H9 (cell line): ENCODE measurements at regions not wholly inside any gene's neighbourhood (a gene's known extent, or its start where the extent isn't known, plus 50 kb on each side); places are given as distances from the start of the nearest gene placed in this dataset.

Experiments used
- DNase-seq: peaks from one replicate; pipeline ENCODE4 v3.0.0-alpha.2; 2017
- H2AFZ ChIP-seq: one replicate; pipeline ENCODE4 v1.6.1; 2013; ENCODE audit warnings: mild to moderate bottlenecking, low read length, control low read depth, moderate library complexity
- H2AK5ac ChIP-seq: 2 replicates; pipeline ENCODE4 v1.6.1; 2013; ENCODE audit warnings: low read length, control low read depth, mixed read lengths; ENCODE audit not compliant: insufficient read length
- H2BK120ac ChIP-seq: one replicate; pipeline ENCODE4 v1.6.1; 2013; ENCODE audit warnings: low read depth, mild to moderate bottlenecking, low read length, control low read depth, inconsistent platforms; ENCODE audit not compliant: poor library complexity, severe bottlenecking
- H2BK12ac ChIP-seq: 2 replicates; pipeline ENCODE4 v1.6.1; 2013; ENCODE audit warnings: low read length, control low read depth, mixed read lengths, low read depth; ENCODE audit not compliant: insufficient read length
- H2BK15ac ChIP-seq: 2 replicates; pipeline ENCODE4 v1.6.1; 2013; ENCODE audit warnings: low read depth, low read length, control low read depth
- H2BK20ac ChIP-seq: one replicate; pipeline ENCODE4 v1.6.1; 2013; ENCODE audit warnings: low read depth, mild to moderate bottlenecking, low read length, control low read depth, inconsistent platforms; ENCODE audit not compliant: poor library complexity, severe bottlenecking
- H2BK5ac ChIP-seq: 2 replicates; pipeline ENCODE4 v1.6.1; 2013; ENCODE audit warnings: low read length, control low read depth, mixed read lengths; ENCODE audit not compliant: insufficient read length
- H3K14ac ChIP-seq: 2 replicates; pipeline ENCODE4 v1.6.1; 2013; ENCODE audit warnings: low read length, control low read depth; ENCODE audit not compliant: insufficient read depth
- H3K18ac ChIP-seq: 2 replicates; pipeline ENCODE4 v1.6.1; 2013; ENCODE audit warnings: low read depth, mild to moderate bottlenecking, mixed read lengths, low read length, control low read depth; ENCODE audit not compliant: insufficient read length
- H3K23ac ChIP-seq: 2 replicates; pipeline ENCODE4 v1.6.1; 2013; ENCODE audit warnings: low read length, control low read depth, mixed read lengths, low read depth; ENCODE audit not compliant: insufficient read length
- H3K23me2 ChIP-seq: 2 replicates; pipeline ENCODE4 v1.6.1; 2013; ENCODE audit warnings: low read depth, mild to moderate bottlenecking, mixed read lengths, low read length, control low read depth; ENCODE audit not compliant: insufficient read length, poor library complexity, severe bottlenecking
- H3K27ac ChIP-seq: 2 replicates; pipeline ENCODE4 v1.5.1; 2013; ENCODE audit warnings: low read length, control low read depth, mixed read lengths, low read depth; ENCODE audit not compliant: insufficient read length
- H3K27me3 ChIP-seq: 2 replicates; pipeline ENCODE4 v1.6.1; 2013; ENCODE audit warnings: low read length, control low read depth, inconsistent platforms; ENCODE audit not compliant: insufficient read depth
- H3K4ac ChIP-seq: 2 replicates; pipeline ENCODE4 v1.6.1; 2013; ENCODE audit warnings: low read depth, mild to moderate bottlenecking, control low read depth, inconsistent platforms, low read length, moderate library complexity
- H3K4me1 ChIP-seq: 2 replicates; pipeline ENCODE4 v1.6.1; 2013; ENCODE audit warnings: low read length, control low read depth, inconsistent platforms; ENCODE audit not compliant: insufficient read depth
- H3K4me2 ChIP-seq: 2 replicates; pipeline ENCODE4 v1.6.1; 2013; ENCODE audit warnings: low read length, control low read depth, mixed read lengths; ENCODE audit not compliant: insufficient read length, insufficient read depth
- H3K56ac ChIP-seq: 2 replicates; pipeline ENCODE4 v1.6.1; 2013; ENCODE audit warnings: low read depth, mild to moderate bottlenecking, mixed read lengths, low read length, control low read depth; ENCODE audit not compliant: insufficient read length
- H3K79me1 ChIP-seq: 2 replicates; pipeline ENCODE4 v1.6.1; 2013; ENCODE audit warnings: low read depth, mild to moderate bottlenecking, moderate library complexity, low read length, control low read depth, inconsistent platforms; ENCODE audit not compliant: insufficient read depth, poor library complexity, severe bottlenecking
- H3K79me2 ChIP-seq: 2 replicates; pipeline ENCODE4 v1.6.1; 2013; ENCODE audit warnings: low read length, control low read depth, inconsistent platforms; ENCODE audit not compliant: insufficient read depth
- H3K9ac ChIP-seq: 2 replicates; pipeline ENCODE4 v1.6.1; 2013; ENCODE audit warnings: low read length, control low read depth, mixed read lengths; ENCODE audit not compliant: insufficient read length; ENCODE audit errors: extremely low read depth
- H3K9me3 ChIP-seq: one replicate; pipeline ENCODE4 v1.6.1; 2013; ENCODE audit warnings: low read depth, low read length, inconsistent platforms; ENCODE audit not compliant: control insufficient read depth
- H3T11ph ChIP-seq: one replicate; pipeline ENCODE4 v1.6.1; 2013; ENCODE audit warnings: mild to moderate bottlenecking, low read length, control low read depth, inconsistent platforms
- H4K20me1 ChIP-seq: one replicate; pipeline ENCODE4 v1.6.1; 2013; ENCODE audit not compliant: control insufficient read depth, insufficient read length, insufficient read depth
- H4K5ac ChIP-seq: 2 replicates; pipeline ENCODE4 v1.6.1; 2013; ENCODE audit warnings: low read depth, mild to moderate bottlenecking, mixed read lengths, low read length, control low read depth; ENCODE audit not compliant: insufficient read length
- H4K8ac ChIP-seq: replicated peaks from 2 replicates; pipeline ENCODE4 v1.6.1; 2013; ENCODE audit warnings: low read length, control low read depth, mixed read lengths, low read depth; ENCODE audit not compliant: insufficient read length
- H4K91ac ChIP-seq: 2 replicates; pipeline ENCODE4 v1.6.1; 2013; ENCODE audit warnings: low read depth, mild to moderate bottlenecking, moderate library complexity, mixed read lengths, low read length, control low read depth; ENCODE audit not compliant: insufficient read length
- H3K27ac Mint-ChIP-seq, 3 experiments: 2 replicates in 2 of 3; 3 replicates in 1 of 3; pipeline ENCODE4 v1.8.0; 2020 to 2021; ENCODE audit warnings: mixed read lengths in 3 of 3, mild to moderate bottlenecking in 1 of 3, moderate library complexity in 1 of 3
- H3K27me3 Mint-ChIP-seq: 2 replicates; pipeline ENCODE4 v1.8.0; 2021; ENCODE audit warnings: low read depth, mild to moderate bottlenecking, moderate library complexity, mixed read lengths
- H3K36me3 Mint-ChIP-seq, 3 experiments: 2 replicates in 2 of 3; 3 replicates in 1 of 3; pipeline ENCODE4 v1.8.0; 2020 to 2021; ENCODE audit warnings: low read depth in 3 of 3, mixed read lengths in 3 of 3; ENCODE audit not compliant: insufficient read depth in 1 of 3
- H3K4me1 Mint-ChIP-seq, 2 experiments: 2 replicates each; pipeline ENCODE4 v1.8.0; 2020; ENCODE audit warnings: mixed read lengths in 2 of 2
- H3K4me3 Mint-ChIP-seq, 2 experiments: 2 replicates in 1 of 2; 3 replicates in 1 of 2; pipeline ENCODE4 v1.8.0; 2020 to 2021; ENCODE audit warnings: mild to moderate bottlenecking in 2 of 2, mixed read lengths in 2 of 2, moderate library complexity in 1 of 2
- H3K9me3 Mint-ChIP-seq, 2 experiments: 2 replicates in 1 of 2; 3 replicates in 1 of 2; pipeline ENCODE4 v1.8.0; 2020; ENCODE audit warnings: mild to moderate bottlenecking in 2 of 2, mixed read lengths in 2 of 2, moderate library complexity in 1 of 2
- CTCF ChIP-seq: fragments of 200-600 bp; sonication (generic); conservative IDR thresholded peaks from 3 replicates; pipeline ENCODE4 v1.8.0; 2021; ENCODE audit warnings: antibody characterized with exemption, mild to moderate bottlenecking
- WGBS: extraction: QIAGEN DNeasy Blood & Tissue Kit; methylation state at CpG from one replicate; pipeline ENCODE4 v1.1.7; 2013; ENCODE audit warnings: missing lambda C conversion rate, low lambda C conversion rate, mixed read lengths; ENCODE audit not compliant: insufficient read length; ENCODE audit errors: extremely low coverage; 5-methylcytosine and 5-hydroxymethylcytosine counted together

DNA sequence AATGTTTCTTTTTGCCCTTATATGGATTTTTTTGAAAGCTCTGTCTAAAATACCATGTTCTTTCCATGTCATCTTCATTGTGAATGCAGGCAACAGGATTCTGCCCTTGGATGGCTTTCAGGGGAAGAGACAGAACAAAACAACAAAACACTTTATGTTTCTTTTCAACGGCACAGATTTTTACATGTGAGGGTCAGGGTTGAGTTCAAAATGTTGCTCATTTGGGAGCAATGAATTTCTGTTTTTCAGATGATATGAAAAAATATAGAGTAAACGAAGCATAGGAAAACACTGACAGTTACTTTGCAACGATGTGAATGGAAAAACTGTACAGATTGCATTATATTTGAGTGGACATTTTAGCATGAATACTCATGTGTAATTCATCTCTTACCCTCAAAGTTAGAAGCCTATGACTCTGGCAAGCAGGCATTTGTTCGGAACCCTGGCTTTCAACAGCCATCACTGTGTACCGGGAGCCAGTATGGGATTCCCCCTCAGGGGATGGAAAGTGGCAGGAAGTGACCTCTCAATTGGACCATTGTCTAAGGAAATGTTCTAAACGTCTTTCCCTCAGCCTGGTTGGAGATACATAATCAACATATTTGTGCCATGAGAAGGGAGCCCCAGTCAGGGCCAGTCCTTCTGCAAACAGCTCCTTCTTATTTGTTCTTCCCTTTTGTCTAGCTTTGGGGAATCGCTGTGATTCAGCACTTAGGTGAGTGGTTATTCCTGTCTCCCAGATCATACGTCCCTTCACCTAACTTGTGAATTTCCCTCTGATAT lies 153.9 kb upstream of the MEF2C start:
- Mint-ChIP-seq H3K4me3 (no peak overlapping the region), H3K9me3 (no peaks in the 10 kb centered on the region), H3K4me1 (peaks cover 8 to 12% of the 10 kb centered on the region in 2 experiments), H3K27ac (peak overlapping the region in 1 of 3 experiments; percentile 23; a peak in 1 of 7 replicates), H3K27me3 (no peaks in the 10 kb centered on the region), H3K36me3 (no peaks in the 10 kb centered on the region)
- no peak for DNase-seq
- H2BK12ac ChIP-seq, result no peak overlapping the region
- H4K20me1 ChIP-seq, result no peaks in the 10 kb centered on the region
- no peaks in the 10 kb centered on the region for H3K23me2 ChIP-seq
- H3K79me2 ChIP-seq, result no peaks in the 10 kb centered on the region
- no peaks in the 10 kb centered on the region for H3K9me3 ChIP-seq
- no peak overlapping the region for H2BK120ac ChIP-seq
- no peak overlapping the region for H3K27ac ChIP-seq
- no peak overlapping the region for H3K4me2 ChIP-seq
- no peak overlapping the region for H4K8ac ChIP-seq
- no peak overlapping the region for H3K9ac ChIP-seq
- no peak overlapping the region for H2BK20ac ChIP-seq
- H2BK5ac ChIP-seq, result no peak overlapping the region
- no peaks in the 10 kb centered on the region for H3K27me3 ChIP-seq
- H3K4me1 ChIP-seq, result no peaks in the 10 kb centered on the region
- no peak for TF ChIP-seq CTCF
- no peak overlapping the region for H3K14ac ChIP-seq
- H2BK15ac ChIP-seq, result no peak overlapping the region
- H3K56ac ChIP-seq, result no peak overlapping the region
- H2AK5ac ChIP-seq, result no peak overlapping the region
- no peak overlapping the region for H4K5ac ChIP-seq
- H3K18ac ChIP-seq, result no peak overlapping the region
- H4K91ac ChIP-seq, result no peak overlapping the region
- no CpG with 5 or more reads among the region's 8 CpGs for whole genome bisulfite sequencing
- no peak overlapping the region for H3K4ac ChIP-seq
- no peak overlapping the region for H3K23ac ChIP-seq
- H2AFZ ChIP-seq, result no peak overlapping the region
- H3K79me1 ChIP-seq, result no peaks in the 10 kb centered on the region
- H3T11ph ChIP-seq, result no peak overlapping the region
